WTC11 (cell line): ENCODE measurements at regions not wholly inside any gene's neighbourhood (a gene's known extent, or its start where the extent isn't known, plus 50 kb on each side); places are given as distances from the start of the nearest gene placed in this dataset.

Source experiments
- ATAC-seq: fragments of 200-7000 bp; cut with Tn5 transposase; 2 replicates; pipeline ENCODE4 v1.10.0; 2021; ENCODE audit warnings: mild to moderate bottlenecking, moderate library complexity
- CTCF ChIA-PET: fragments of 300-600 bp; sonication (Branson Sonifier 250); formaldehyde crosslinking; loops from one replicate; lab custom pipeline; 2021; ENCODE audit warnings: antibody characterized with exemption; lab: Charles Lee
- POLR2A ChIA-PET: fragments of 350-600 bp; sonication (Branson Sonifier 250); formaldehyde crosslinking; loops from one replicate; lab custom pipeline; 2021; ENCODE audit warnings: antibody characterized with exemption; lab: Charles Lee
- DNase-seq: peaks from one replicate; pipeline ENCODE4 v3.0.0; 2021; ENCODE audit warnings: low spot score
- H3K27ac Mint-ChIP-seq: 2 replicates; pipeline ENCODE4 v1.8.0; 2021; ENCODE audit warnings: mixed read lengths
- H3K27me3 Mint-ChIP-seq: 2 replicates; pipeline ENCODE4 v1.8.0; 2021; ENCODE audit warnings: low read depth, mild to moderate bottlenecking, moderate library complexity, mixed read lengths
- H3K36me3 Mint-ChIP-seq: 2 replicates; pipeline ENCODE4 v1.8.0; 2021; ENCODE audit warnings: mixed read lengths
- H3K4me1 Mint-ChIP-seq: 2 replicates; pipeline ENCODE4 v1.8.0; 2022; ENCODE audit warnings: mixed read lengths
- H3K4me3 Mint-ChIP-seq: 2 replicates; pipeline ENCODE4 v1.8.0; 2021; ENCODE audit warnings: mild to moderate bottlenecking, moderate library complexity, mixed read lengths
- H3K9me3 Mint-ChIP-seq: 2 replicates; pipeline ENCODE4 v1.8.0; 2021; ENCODE audit warnings: mixed read lengths
- AFF4 ChIP-seq: sonication (generic); formaldehyde crosslinking; IDR thresholded peaks from 2 replicates; pipeline ENCODE4 v1.8.1; 2023; ENCODE audit warnings: mild to moderate bottlenecking, missing genetic modification reagents, borderline replicate concordance
- ATF1 ChIP-seq: sonication (generic); formaldehyde crosslinking; IDR thresholded peaks from 2 replicates; pipeline ENCODE4 v1.8.1; 2023; ENCODE audit warnings: mild to moderate bottlenecking, moderate library complexity, missing genetic modification reagents
- CBFB ChIP-seq: sonication (generic); formaldehyde crosslinking; IDR thresholded peaks from 2 replicates; pipeline ENCODE4 v1.8.1; 2022; ENCODE audit warnings: mild to moderate bottlenecking, low read depth, missing genetic modification reagents
- CREM ChIP-seq: sonication (generic); formaldehyde crosslinking; IDR thresholded peaks from 2 replicates; pipeline ENCODE4 v1.8.1; 2022; ENCODE audit warnings: mild to moderate bottlenecking, missing genetic modification reagents, moderate library complexity
- ELF4 ChIP-seq: sonication (generic); formaldehyde crosslinking; IDR thresholded peaks from 2 replicates; pipeline ENCODE4 v1.8.1; 2022; ENCODE audit warnings: low read depth, mild to moderate bottlenecking, moderate library complexity, missing genetic modification reagents
- ERG ChIP-seq: fragments of 250-450 bp; sonication (Bioruptor Pico); IDR thresholded peaks from 2 replicates; pipeline ENCODE4 v1.8.0; 2021; ENCODE audit warnings: mild to moderate bottlenecking
- FOXK1 ChIP-seq: sonication (generic); formaldehyde crosslinking; IDR thresholded peaks from 2 replicates; pipeline ENCODE4 v1.8.0; 2022; ENCODE audit warnings: mild to moderate bottlenecking, moderate library complexity, missing genetic modification reagents
- FOXP1 ChIP-seq: sonication (generic); formaldehyde crosslinking; IDR thresholded peaks from 2 replicates; pipeline ENCODE4 v1.8.0; 2022; ENCODE audit warnings: missing genetic modification reagents, mild to moderate bottlenecking, moderate library complexity, borderline replicate concordance
- HMGA2 ChIP-seq: fragments of 250-450 bp; sonication (Bioruptor Pico); IDR thresholded peaks from 2 replicates; pipeline ENCODE4 v1.4.0; 2021; ENCODE audit warnings: mild to moderate bottlenecking, moderate library complexity
- NR3C1 ChIP-seq: sonication (generic); formaldehyde crosslinking; conservative IDR thresholded peaks from 2 replicates; pipeline ENCODE4 v1.8.1; 2023; ENCODE audit warnings: low read depth, mild to moderate bottlenecking, missing genetic modification reagents
- TEAD1 ChIP-seq: sonication (generic); formaldehyde crosslinking; IDR thresholded peaks from 2 replicates; pipeline ENCODE4 v1.8.0; 2022; ENCODE audit warnings: mild to moderate bottlenecking, missing genetic modification reagents
- ZNF121 ChIP-seq: sonication (generic); formaldehyde crosslinking; IDR thresholded peaks from 2 replicates; pipeline ENCODE4 v1.8.0; 2023; ENCODE audit warnings: missing genetic modification reagents
- ZNF138 ChIP-seq: sonication (generic); formaldehyde crosslinking; conservative IDR thresholded peaks from 2 replicates; pipeline ENCODE4 v1.8.1; 2022; ENCODE audit warnings: mild to moderate bottlenecking, moderate library complexity, missing genetic modification reagents
- ZNF219 ChIP-seq: sonication (generic); formaldehyde crosslinking; IDR thresholded peaks from 2 replicates; pipeline ENCODE4 v1.8.0; 2023; ENCODE audit warnings: missing genetic modification reagents, mild to moderate bottlenecking, borderline replicate concordance
- ZNF263 ChIP-seq: sonication (generic); formaldehyde crosslinking; IDR thresholded peaks from 2 replicates; pipeline ENCODE4 v1.8.1; 2022; ENCODE audit warnings: low read depth, mild to moderate bottlenecking, moderate library complexity, missing genetic modification reagents
- ZNF317 ChIP-seq: sonication (generic); formaldehyde crosslinking; IDR thresholded peaks from 2 replicates; pipeline ENCODE4 v1.8.1; 2023; ENCODE audit warnings: low read depth, mild to moderate bottlenecking, moderate library complexity, missing genetic modification reagents, borderline replicate concordance
- ZNF416 ChIP-seq: fragments of 250-450 bp; sonication (Bioruptor Pico); IDR thresholded peaks from 2 replicates; pipeline ENCODE4 v1.9.0; 2021; ENCODE audit warnings: mild to moderate bottlenecking, inconsistent platforms
- ZNF512 ChIP-seq: sonication (generic); formaldehyde crosslinking; IDR thresholded peaks from 2 replicates; pipeline ENCODE4 v1.8.1; 2022; ENCODE audit warnings: missing genetic modification reagents, borderline replicate concordance
- TF ChIP-seq, protein P1 (sequence below): fragments of 250-450 bp; sonication (Bioruptor Pico); IDR thresholded peaks from 2 replicates; pipeline ENCODE4 v1.9.0; 2021; ENCODE audit warnings: mild to moderate bottlenecking
- TF ChIP-seq, protein P2 (sequence below): sonication (generic); formaldehyde crosslinking; IDR thresholded peaks from 2 replicates; pipeline ENCODE4 v1.8.0; 2022; ENCODE audit warnings: mild to moderate bottlenecking, missing genetic modification reagents

DNA sequence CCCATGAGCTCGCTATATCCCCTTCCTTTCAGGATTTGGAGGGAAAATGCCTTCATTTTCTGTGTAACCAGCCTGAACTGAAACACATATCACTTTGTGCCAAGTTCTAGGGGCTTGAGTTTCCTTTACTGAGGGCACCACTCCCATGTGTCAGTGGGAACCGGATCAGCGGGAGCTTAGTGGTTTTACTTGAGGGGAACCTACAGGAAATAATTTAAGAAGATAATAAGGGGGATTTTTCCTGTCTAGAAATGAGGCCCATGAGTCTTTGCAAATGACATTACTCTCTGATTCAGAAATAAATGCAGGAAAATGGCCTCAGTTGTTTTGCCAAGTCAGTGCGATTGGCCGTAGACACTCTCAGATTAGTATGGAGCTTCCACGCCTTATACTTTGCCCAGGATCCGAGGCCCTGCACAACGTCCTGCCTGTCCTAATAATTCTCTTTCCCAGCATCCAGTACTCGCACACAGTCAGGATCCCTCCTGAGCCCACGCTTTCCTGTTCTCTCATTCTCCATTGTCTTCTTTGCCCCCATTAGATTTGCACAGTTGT is 86.4 kb upstream of the LYZL1 start:
- no peak overlapping the region for H3K4me3 Mint-ChIP-seq
- H3K9me3 Mint-ChIP-seq, result peaks cover under 1% of the 10 kb centered on the region; the same call in 1 of the 2 replicates
- no peak for ATAC-seq
- H3K4me1 Mint-ChIP-seq, result peaks cover 38% of the 10 kb centered on the region
- DNase-seq, result no peak
- ChIA-PET CTCF (interaction anchor here (0.6 kb wide), 1 partner anchor 538 kb away, joined by 3 read pairs; no protein-coding TSS in a partner anchor), POLR2A (interaction anchor here (0.6 kb wide), 1 partner anchor 126 kb away, joined by 3 read pairs; no protein-coding TSS in a partner anchor)
- H3K36me3 Mint-ChIP-seq, result no peaks in the 10 kb centered on the region
- H3K27me3 Mint-ChIP-seq, result no peaks in the 10 kb centered on the region; the same call in 1 of the 2 replicates
- no peak for TF ChIP-seq HMGA2 (CRISPR knock-in tag)
- TF ChIP-seq FOXP1 (CRISPR knock-in tag), result no peak
- TF ChIP-seq ERG, result no peak
- no peak for TF ChIP-seq ZNF219
- TF ChIP-seq, protein P1, sequence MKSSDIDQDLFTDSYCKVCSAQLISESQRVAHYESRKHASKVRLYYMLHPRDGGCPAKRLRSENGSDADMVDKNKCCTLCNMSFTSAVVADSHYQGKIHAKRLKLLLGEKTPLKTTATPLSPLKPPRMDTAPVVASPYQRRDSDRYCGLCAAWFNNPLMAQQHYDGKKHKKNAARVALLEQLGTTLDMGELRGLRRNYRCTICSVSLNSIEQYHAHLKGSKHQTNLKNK (CRISPR knock-in tag), result no peak
- TF ChIP-seq, protein P2, sequence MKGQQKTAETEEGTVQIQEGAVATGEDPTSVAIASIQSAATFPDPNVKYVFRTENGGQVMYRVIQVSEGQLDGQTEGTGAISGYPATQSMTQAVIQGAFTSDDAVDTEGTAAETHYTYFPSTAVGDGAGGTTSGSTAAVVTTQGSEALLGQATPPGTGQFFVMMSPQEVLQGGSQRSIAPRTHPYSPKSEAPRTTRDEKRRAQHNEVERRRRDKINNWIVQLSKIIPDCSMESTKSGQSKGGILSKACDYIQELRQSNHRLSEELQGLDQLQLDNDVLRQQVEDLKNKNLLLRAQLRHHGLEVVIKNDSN, result no peak
- TF ChIP-seq ZNF263, result no peak
- no peak for TF ChIP-seq FOXK1
- no peak for TF ChIP-seq AFF4
- TF ChIP-seq NR3C1 (CRISPR knock-in tag), result no peak
- TF ChIP-seq CREM, result no peak
- no peak for TF ChIP-seq ATF1 (CRISPR knock-in tag)
- TF ChIP-seq ZNF121 (CRISPR knock-in tag), result no peak
- no peak for TF ChIP-seq ZNF138 (CRISPR knock-in tag)
- no peak for TF ChIP-seq CBFB (CRISPR knock-in tag)
- TF ChIP-seq ZNF512, result no peak
- no peak for TF ChIP-seq TEAD1
- TF ChIP-seq ZNF317 (CRISPR knock-in tag), result no peak
- TF ChIP-seq ZNF416 (CRISPR knock-in tag), result no peak
- H3K27ac Mint-ChIP-seq, result no peak overlapping the region

GRCh38 chr10:29203432-29203831 is 85.4 kb upstream of the LYZL1 start:
- ChIA-PET POLR2A (no interaction called here), CTCF (interaction anchor here (0.7 to 1.0 kb wide), 2 partner anchors 45 to 61 kb away, joined by 3 read pairs; no protein-coding TSS in a partner anchor)
- DNase-seq, result no peak
- Mint-ChIP-seq H3K27ac (no peak overlapping the region), H3K4me1 (peaks cover 38% of the 10 kb centered on the region), H3K9me3 (peaks cover 11% of the 10 kb centered on the region), H3K36me3 (no peaks in the 10 kb centered on the region), H3K27me3 (no peaks in the 10 kb centered on the region; the same call in 1 of the 2 replicates), H3K4me3 (no peak overlapping the region)
- TF ChIP-seq TEAD1, result no peak
- TF ChIP-seq ZNF512, result peak; percentile 87; the same call in 1 of the 2 replicates
- no peak for TF ChIP-seq ELF4 (CRISPR knock-in tag)
- no peak for ATAC-seq
